ENCODE measurements at regions not wholly inside any gene's neighbourhood (a gene's known extent, or its start where the extent isn't known, plus 50 kb on each side); places are given as distances from the start of the nearest gene placed in this dataset.

DNA sequence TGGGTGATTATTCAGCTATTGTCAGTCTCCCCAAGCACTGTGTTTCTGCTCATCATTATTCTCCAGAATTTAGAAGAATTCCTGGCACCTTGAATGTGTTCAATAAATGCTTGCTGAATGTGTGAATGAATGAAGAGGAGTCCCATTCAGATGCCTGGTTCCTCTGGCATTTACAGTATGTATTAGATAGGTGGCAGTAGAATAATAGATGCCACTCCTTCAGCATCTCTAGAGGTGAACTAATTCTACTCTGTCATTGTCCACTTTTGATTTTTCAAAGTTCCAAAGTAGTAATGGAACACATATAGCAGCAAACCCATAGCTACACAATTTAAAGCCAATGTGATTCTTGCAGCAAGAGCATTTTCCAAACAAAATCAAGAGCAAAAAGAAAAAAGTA, 118.9 kb upstream of the CEP162 start:
- no peak for DNase-seq (ENCODE audit: low spot score in 2 of 2)
- Histone ChIP-seq H3K27ac (no peak overlapping the region), H3K9me3 (no peaks in the 10 kb centered on the region), H3K36me3 (no peaks in the 10 kb centered on the region), H3K4me3 (no peak overlapping the region), H3K4me1 (no peaks in the 10 kb centered on the region), H3K27me3 (no peaks in the 10 kb centered on the region)
- intact Hi-C loops (cut with DNase I; ENCODE audit: low total_unique reads): no loop called here
- TF ChIP-seq POLR2AphosphoS5 (IDR thresholded peaks at IDR 0.05) (no peak), POLR2A (IDR thresholded peaks at IDR 0.05) (no peak)
- TF ChIP-seq, protein P1, sequence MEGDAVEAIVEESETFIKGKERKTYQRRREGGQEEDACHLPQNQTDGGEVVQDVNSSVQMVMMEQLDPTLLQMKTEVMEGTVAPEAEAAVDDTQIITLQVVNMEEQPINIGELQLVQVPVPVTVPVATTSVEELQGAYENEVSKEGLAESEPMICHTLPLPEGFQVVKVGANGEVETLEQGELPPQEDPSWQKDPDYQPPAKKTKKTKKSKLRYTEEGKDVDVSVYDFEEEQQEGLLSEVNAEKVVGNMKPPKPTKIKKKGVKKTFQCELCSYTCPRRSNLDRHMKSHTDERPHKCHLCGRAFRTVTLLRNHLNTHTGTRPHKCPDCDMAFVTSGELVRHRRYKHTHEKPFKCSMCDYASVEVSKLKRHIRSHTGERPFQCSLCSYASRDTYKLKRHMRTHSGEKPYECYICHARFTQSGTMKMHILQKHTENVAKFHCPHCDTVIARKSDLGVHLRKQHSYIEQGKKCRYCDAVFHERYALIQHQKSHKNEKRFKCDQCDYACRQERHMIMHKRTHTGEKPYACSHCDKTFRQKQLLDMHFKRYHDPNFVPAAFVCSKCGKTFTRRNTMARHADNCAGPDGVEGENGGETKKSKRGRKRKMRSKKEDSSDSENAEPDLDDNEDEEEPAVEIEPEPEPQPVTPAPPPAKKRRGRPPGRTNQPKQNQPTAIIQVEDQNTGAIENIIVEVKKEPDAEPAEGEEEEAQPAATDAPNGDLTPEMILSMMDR (IDR thresholded peaks at IDR 0.05): no peak

DNA sequence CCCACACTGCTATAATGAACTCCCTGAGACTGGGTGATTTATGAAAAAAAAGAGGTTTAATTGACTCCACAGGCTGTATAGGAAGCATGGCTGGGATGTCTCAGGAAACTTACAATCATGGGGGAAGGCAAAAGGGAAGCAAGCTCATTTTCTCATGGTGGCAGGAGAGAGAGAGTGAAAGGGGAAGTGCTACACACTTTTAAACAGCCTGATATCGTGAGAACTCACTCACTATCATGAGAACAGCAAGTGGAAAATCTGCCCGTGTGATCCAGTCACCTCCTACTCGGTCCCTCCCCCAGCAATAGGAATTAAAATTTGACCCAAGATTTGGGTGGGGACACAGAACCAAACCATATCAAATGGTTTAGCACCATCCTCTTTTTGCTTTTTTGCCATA, 116.6 kb upstream of the CEP162 start:
- no peak for DNase-seq (ENCODE audit: low spot score in 2 of 2)
- no peaks in the 10 kb centered on the region for H3K4me1 ChIP-seq
- H3K9me3 ChIP-seq: no peaks in the 10 kb centered on the region
- no peaks in the 10 kb centered on the region for H3K36me3 ChIP-seq
- intact Hi-C loops (cut with DNase I; ENCODE audit: low total_unique reads): no loop called here
- H3K27ac ChIP-seq: no peak overlapping the region
- H3K27me3 ChIP-seq: no peaks in the 10 kb centered on the region
- TF ChIP-seq POLR2A (IDR thresholded peaks at IDR 0.05): no peak
- TF ChIP-seq, protein P1 (IDR thresholded peaks at IDR 0.05): no peak
- TF ChIP-seq POLR2AphosphoS5 (IDR thresholded peaks at IDR 0.05): no peak
- H3K4me3 ChIP-seq: no peak overlapping the region

DNA sequence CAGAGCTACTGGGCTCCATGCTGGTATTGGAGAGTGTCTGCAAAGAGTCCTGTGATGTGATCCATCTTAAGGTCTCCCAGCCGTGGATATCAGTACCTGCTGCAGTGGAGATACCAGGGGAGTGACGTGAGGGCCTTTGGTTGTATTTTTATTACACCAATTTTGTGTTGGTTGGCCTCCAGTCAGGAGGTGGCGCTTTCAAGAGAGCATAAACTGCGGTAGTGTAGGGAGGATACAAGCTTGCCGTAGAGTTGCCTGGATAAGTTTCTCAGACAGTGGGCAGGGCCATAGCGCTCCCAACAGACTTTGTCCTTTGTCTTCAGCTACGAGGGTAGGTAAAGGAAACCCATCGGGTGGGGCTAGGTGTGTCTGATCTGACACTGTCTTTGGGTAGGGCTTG, 113.0 kb upstream of the CEP162 start:
- Histone ChIP-seq H3K27ac (no peak overlapping the region), H3K9me3 (peaks cover 4 to 8% of the 10 kb centered on the region in 2 donors), H3K4me1 (no peaks in the 10 kb centered on the region), H3K27me3 (no peaks in the 10 kb centered on the region), H3K4me3 (no peak overlapping the region), H3K36me3 (no peaks in the 10 kb centered on the region)
- intact Hi-C loops (cut with DNase I; ENCODE audit: low total_unique reads): no loop called here
- TF ChIP-seq, protein P1 (IDR thresholded peaks at IDR 0.05): no peak
- TF ChIP-seq POLR2A (IDR thresholded peaks at IDR 0.05): no peak
- no peak for TF ChIP-seq POLR2AphosphoS5 (IDR thresholded peaks at IDR 0.05)
- no peak for DNase-seq (ENCODE audit: low spot score in 2 of 2)

DNA sequence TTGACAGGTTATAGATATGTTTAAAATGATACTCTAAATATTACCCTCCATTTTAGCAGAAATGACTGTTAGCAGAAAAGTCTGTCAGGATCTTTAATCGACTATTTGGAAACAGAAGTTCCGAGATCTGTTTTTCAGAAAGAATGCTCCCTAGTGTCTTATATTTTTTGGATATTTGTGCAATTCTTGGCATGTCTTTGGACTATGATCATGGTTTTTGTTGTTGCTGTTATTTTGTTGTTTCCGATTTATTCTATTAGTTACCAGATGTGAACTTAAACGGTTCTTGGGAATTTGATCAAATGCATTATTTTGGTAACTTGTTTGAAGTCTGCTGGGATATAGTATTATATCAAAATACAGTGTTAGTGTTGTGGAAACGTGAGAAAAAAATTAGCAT, 106.4 kb upstream of the CEP162 start:
- Histone ChIP-seq H3K36me3 (no peaks in the 10 kb centered on the region), H3K27ac (no peak overlapping the region), H3K4me3 (no peak overlapping the region), H3K27me3 (no peaks in the 10 kb centered on the region), H3K4me1 (no peaks in the 10 kb centered on the region), H3K9me3 (peaks cover 4 to 8% of the 10 kb centered on the region in 2 donors)
- no peak for TF ChIP-seq POLR2AphosphoS5 (IDR thresholded peaks at IDR 0.05)
- TF ChIP-seq, protein P1 (IDR thresholded peaks at IDR 0.05): no peak
- TF ChIP-seq POLR2A (IDR thresholded peaks at IDR 0.05): no peak
- intact Hi-C loops (cut with DNase I; ENCODE audit: low total_unique reads): loop anchor here (2.0 kb wide), 1 partner anchor 19 kb away; no protein-coding TSS in a partner anchor
- no peak for DNase-seq (ENCODE audit: low spot score in 2 of 2)

DNA sequence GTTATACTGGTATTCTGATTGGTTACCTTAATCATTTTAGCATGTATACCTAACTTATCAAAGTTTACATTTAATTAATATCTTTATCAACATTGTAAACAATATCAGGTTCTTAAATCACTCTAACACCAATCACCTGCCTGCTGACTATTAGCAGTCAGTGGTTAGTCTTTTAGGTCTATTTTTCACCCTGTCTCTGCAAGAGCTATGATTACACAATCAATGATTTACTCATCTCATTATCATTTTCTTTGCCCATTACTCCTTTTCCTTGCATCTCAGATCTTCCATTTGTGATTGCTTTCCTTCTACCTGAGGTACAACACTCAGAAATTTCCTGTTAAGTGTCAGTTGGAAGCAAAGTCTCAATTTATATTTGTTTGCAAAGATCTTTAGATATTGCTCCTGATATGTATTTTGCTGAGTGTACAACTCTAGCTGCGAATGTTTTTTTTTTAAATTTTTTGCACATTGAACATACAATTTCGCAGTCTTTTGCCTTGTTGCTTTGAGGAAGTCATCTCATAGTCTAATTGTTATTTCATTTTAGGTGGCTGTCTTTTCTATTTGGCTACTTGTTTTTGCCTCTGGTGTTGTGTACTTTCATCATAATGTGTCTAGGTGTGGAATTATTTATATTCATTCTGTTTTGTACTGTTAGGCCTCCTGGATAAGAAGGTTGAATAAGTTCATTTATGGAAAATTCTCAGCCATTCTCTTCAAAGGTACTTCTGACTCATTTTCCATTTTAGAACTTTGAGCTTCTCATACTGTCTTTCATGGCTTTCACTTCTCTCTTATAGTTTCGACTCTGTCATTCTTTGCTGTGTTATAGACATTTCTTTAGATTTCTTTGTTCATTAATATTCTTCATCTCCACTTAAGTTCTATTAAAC, 104.9 kb upstream of the CEP162 start:
- TF ChIP-seq POLR2A (IDR thresholded peaks at IDR 0.05): no peak
- TF ChIP-seq POLR2AphosphoS5 (IDR thresholded peaks at IDR 0.05): no peak
- H3K27ac ChIP-seq: no peak overlapping the region
- H3K4me3 ChIP-seq: no peak overlapping the region
- intact Hi-C loops (cut with DNase I; ENCODE audit: low total_unique reads): loop anchor here (2.0 kb wide), 1 partner anchor 20 kb away; no protein-coding TSS in a partner anchor
- peaks cover 4 to 8% of the 10 kb centered on the region in 2 donors for H3K9me3 ChIP-seq
- no peaks in the 10 kb centered on the region for H3K36me3 ChIP-seq
- no peaks in the 10 kb centered on the region for H3K27me3 ChIP-seq
- no peak for DNase-seq (ENCODE audit: low spot score in 2 of 2)
- no peaks in the 10 kb centered on the region for H3K4me1 ChIP-seq
